NCI-H510A (cell line): ENCODE measurements at regions not wholly inside any gene's neighbourhood (a gene's known extent, or its start where the extent isn't known, plus 50 kb on each side); places are given as distances from the start of the nearest gene placed in this dataset.

Experiments used
- DNase-seq: peaks from one replicate; lab custom pipeline; 2025; lab: John Stamatoyannopoulos, UW

- no peak for DNase-seq
Observed at GRCh38 chr3:23152989-23153388, 50.1 kb upstream of the UBE2E2 start.
